ENCODE measurements at regions not wholly inside any gene's neighbourhood (a gene's known extent, or its start where the extent isn't known, plus 50 kb on each side); places are given as distances from the start of the nearest gene placed in this dataset.

- TF ChIP-seq E2F4 (CRISPR knock-in tag; IDR thresholded peaks at IDR 0.05; ENCODE audit: low read depth) = no peak
Measured at GRCh38 chr2:107407017-107407416, 419.7 kb upstream of the RGPD4 start (continued).

- no peak overlapping the region for H3K4me2 ChIP-seq (ENCODE audit: insufficient read depth, low read length)
- H3K9me1 ChIP-seq (ENCODE audit: control insufficient read depth, insufficient read depth, low read length) = no peaks in the 10 kb centered on the region
- H3K27me3 ChIP-seq (ENCODE audit: control insufficient read depth in 2 of 2, insufficient read depth in 2 of 2, low read length in 2 of 2) = no peaks in the 10 kb centered on the region
- H2AFZ ChIP-seq (ENCODE audit: low read depth, low read length) = no peak overlapping the region
- no peaks in the 10 kb centered on the region for H4K20me1 ChIP-seq (replicated peaks; ENCODE audit: control insufficient read depth, insufficient read depth, low read length)
- ATAC-seq (no peak), FAIRE-seq (no peak), DNase-seq (ENCODE audit: extremely low read depth in 1 of 4, low spot score in 3 of 4) (no peak)
- CTCF ChIA-PET (ENCODE audit: low intra/inter-chr PET ratio) = no interaction called here
- no TSS peak for BruUV-seq (replicated peaks)
- no peaks in the 10 kb centered on the region for H3K4me1 ChIP-seq (replicated peaks in 1 of 2; ENCODE audit: control insufficient read depth in 2 of 2, insufficient read depth in 2 of 2, low read length in 2 of 2)
- 0% methylated on average over 2 of the region's 2 CpGs for WGBS (ENCODE audit: insufficient coverage, low coverage, missing lambda C conversion rate)
- in situ Hi-C loops (cut with MboI) (no loop called here), intact Hi-C loops (cut with micrococcal nuclease) (no loop called here)
- H3K36me3 ChIP-seq (ENCODE audit: control insufficient read depth, insufficient read depth, low read length) = no peaks in the 10 kb centered on the region
- no peaks in the 10 kb centered on the region for H3K79me2 ChIP-seq (ENCODE audit: control insufficient read depth, insufficient read depth, low read length)
- H3K27ac ChIP-seq (ENCODE audit: extremely low read depth, low read depth, low read length) = no peak overlapping the region
- POLR2A ChIA-PET = no interaction called here
- no peak overlapping the region for H3K4me3 ChIP-seq
- H3K9me3 ChIP-seq (replicated peaks; ENCODE audit: control insufficient read depth, insufficient read depth, low read depth, low read length) = no peaks in the 10 kb centered on the region
- H3K9ac ChIP-seq (ENCODE audit: insufficient read depth in 1 of 2, low read depth in 2 of 2, low read length in 2 of 2) = no peak overlapping the region
- TF ChIP-seq KDM1A (IDR thresholded peaks at IDR 0.05) (no peak), HDAC2 (IDR thresholded peaks at IDR 0.05) (no peak), ZNF124 (CRISPR knock-in tag; IDR thresholded peaks at IDR 0.05) (no peak), FUS (optimal IDR thresholded peaks at IDR 0.05; ENCODE audit: low read depth, low read length) (no peak), ZNF77 (CRISPR knock-in tag; IDR thresholded peaks at IDR 0.05) (no peak), MGA (IDR thresholded peaks at IDR 0.05) (no peak), BCL6 (CRISPR knock-in tag; IDR thresholded peaks at IDR 0.05) (no peak), ILF3 (IDR thresholded peaks at IDR 0.05; ENCODE audit: borderline replicate concordance) (no peak), U2AF1 (optimal IDR thresholded peaks at IDR 0.05; ENCODE audit: low read depth, low read length) (no peak), ZNF311 (CRISPR knock-in tag; IDR thresholded peaks at IDR 0.05) (no peak)
Measured at GRCh38 chr2:107407974-107408373, 418.7 kb upstream of the RGPD4 start.

Data from K562 (cell line).